SJCRH30 (cell line): ENCODE measurements at regions not wholly inside any gene's neighbourhood (a gene's known extent, or its start where the extent isn't known, plus 50 kb on each side); places are given as distances from the start of the nearest gene placed in this dataset.

Experiments
- DNase-seq, 2 experiments: peaks; one replicate each; pipeline ENCODE4 v3.0.0-alpha.2; 2015 to 2020
- H3K27ac ChIP-seq: fragments of 250-450 bp; sonication (Bioruptor Pico); 2 replicates; pipeline ENCODE4 v1.5.1; 2020; ENCODE audit warnings: mild to moderate bottlenecking, moderate library complexity
- H3K27me3 ChIP-seq: fragments of 250-450 bp; sonication (Bioruptor Pico); 2 replicates; pipeline ENCODE4 v1.5.1; 2020; ENCODE audit warnings: mild to moderate bottlenecking, moderate library complexity
- H3K36me3 ChIP-seq: fragments of 250-450 bp; sonication (Bioruptor Pico); 2 replicates; pipeline ENCODE4 v1.5.1; 2020; ENCODE audit warnings: mild to moderate bottlenecking, moderate library complexity
- H3K4me1 ChIP-seq: fragments of 250-450 bp; sonication (Bioruptor Pico); 2 replicates; pipeline ENCODE4 v1.5.1; 2020; ENCODE audit warnings: mild to moderate bottlenecking, moderate library complexity
- H3K4me3 ChIP-seq: fragments of 250-450 bp; sonication (Bioruptor Pico); 2 replicates; pipeline ENCODE4 v1.5.1; 2020; ENCODE audit warnings: mild to moderate bottlenecking, moderate library complexity
- H3K9me3 ChIP-seq: fragments of 250-450 bp; sonication (Bioruptor Pico); replicated peaks from 2 replicates; pipeline ENCODE4 v1.5.1; 2020; ENCODE audit warnings: mild to moderate bottlenecking, moderate library complexity

DNA sequence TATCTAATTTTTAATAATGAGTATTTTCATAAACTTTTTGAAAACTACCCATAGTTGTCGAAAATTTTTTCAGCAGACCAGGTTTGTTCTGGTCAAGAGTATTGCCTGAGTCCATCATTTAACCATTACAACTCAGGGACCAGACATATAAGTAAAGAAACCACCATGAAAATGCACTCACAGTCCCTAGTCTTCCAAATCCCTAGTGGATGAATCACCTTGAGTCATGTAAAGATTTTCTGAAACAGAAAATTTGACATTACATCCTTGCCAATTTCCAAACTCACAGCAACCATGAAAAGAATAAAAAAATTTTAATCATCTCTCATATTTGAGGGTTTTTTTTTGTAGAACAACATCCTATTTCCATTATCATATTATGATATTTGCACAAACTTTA is 1337.5 kb upstream of the CDH8 start:
- no peak overlapping the region for H3K27ac ChIP-seq
- H3K27me3 ChIP-seq, result peaks cover 4% of the 10 kb centered on the region; the same call in 1 of the 2 replicates
- H3K4me3 ChIP-seq, result no peak overlapping the region
- DNase-seq, result no peak
- H3K4me1 ChIP-seq, result no peaks in the 10 kb centered on the region
- no peaks in the 10 kb centered on the region for H3K36me3 ChIP-seq
- H3K9me3 ChIP-seq, result no peaks in the 10 kb centered on the region

DNA sequence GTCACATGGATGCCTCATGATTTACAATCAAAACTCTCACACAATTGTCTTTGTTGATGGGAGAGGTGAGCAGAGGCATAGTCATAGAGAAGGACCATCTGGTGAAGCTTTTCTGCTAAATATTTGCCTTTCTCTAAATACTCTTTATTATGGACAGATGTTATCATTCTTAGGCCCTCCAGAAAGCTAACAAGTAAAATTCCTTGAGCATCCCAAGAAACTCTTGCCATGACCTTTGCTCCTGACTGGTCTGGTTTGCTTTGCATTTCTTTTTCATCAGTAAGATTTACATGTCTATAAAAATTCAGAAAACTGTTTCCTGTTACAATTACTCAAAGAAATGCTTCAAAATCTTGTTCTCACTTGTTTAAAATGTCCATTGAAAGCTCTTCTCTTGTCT is 1336.6 kb upstream of the CDH8 start:
- H3K27ac ChIP-seq, result no peak overlapping the region
- H3K4me1 ChIP-seq, result no peaks in the 10 kb centered on the region
- no peaks in the 10 kb centered on the region for H3K36me3 ChIP-seq
- no peak for DNase-seq
- no peak overlapping the region for H3K4me3 ChIP-seq
- no peaks in the 10 kb centered on the region for H3K9me3 ChIP-seq
- H3K27me3 ChIP-seq, result peaks cover 4% of the 10 kb centered on the region; the same call in 1 of the 2 replicates

DNA sequence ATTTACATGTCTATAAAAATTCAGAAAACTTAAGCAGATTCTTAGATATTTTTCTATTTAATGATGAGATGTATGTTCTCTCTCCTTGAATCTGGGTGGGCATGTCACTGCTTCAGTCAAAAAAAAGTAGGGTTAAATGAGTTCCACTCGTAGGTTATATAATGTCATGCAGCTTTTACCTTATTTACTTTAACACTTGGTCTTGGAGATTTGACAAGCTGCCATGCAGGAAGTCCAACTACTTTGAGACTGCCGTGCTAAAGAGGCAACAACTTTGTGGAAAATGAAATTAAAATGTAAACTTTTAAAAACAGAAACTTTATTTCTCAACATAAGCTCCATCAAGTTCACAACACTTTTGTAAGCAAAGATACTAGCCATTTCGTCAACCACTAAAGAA is 1336.0 kb upstream of the CDH8 start:
- Histone ChIP-seq H3K4me3 (no peak overlapping the region), H3K9me3 (no peaks in the 10 kb centered on the region), H3K36me3 (no peaks in the 10 kb centered on the region), H3K27me3 (peaks cover 4% of the 10 kb centered on the region; the same call in 1 of the 2 replicates), H3K4me1 (no peaks in the 10 kb centered on the region), H3K27ac (no peak overlapping the region)
- no peak for DNase-seq

DNA sequence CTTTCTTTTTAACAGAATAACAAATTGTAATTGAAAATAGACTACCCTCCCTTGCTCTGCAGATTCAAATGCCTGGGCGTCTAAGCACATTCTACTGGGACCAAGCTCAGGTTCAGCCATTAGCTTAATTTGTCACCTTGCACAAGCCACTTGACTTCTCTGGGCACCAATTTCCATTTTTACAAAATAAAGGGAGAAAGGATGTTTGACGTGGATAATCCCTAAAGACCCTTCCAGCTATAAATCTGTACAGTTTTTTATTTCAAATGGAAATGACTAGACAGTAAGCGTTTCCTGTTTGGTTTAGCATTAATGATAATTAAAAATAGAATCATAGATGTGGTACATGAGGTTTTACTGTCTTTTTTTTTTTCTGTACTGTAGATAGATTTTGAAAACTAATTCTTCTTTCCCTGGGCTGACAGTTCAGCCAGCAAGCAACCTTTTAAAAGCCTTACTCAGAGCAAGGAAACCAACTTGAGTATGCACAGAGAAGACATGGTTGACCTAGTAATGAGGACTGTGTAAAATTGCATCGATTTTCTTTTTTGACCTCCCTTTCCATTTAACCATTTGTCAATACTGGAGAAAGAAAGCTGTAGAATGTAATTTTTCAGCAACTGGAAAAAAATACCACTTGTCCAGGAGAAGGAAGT is 1329.5 kb upstream of the CDH8 start:
- no peak overlapping the region for H3K27ac ChIP-seq
- no peaks in the 10 kb centered on the region for H3K9me3 ChIP-seq
- no peak overlapping the region for H3K4me3 ChIP-seq
- H3K4me1 ChIP-seq, result no peaks in the 10 kb centered on the region
- no peaks in the 10 kb centered on the region for H3K27me3 ChIP-seq
- H3K36me3 ChIP-seq, result no peaks in the 10 kb centered on the region
- no peak for DNase-seq

DNA sequence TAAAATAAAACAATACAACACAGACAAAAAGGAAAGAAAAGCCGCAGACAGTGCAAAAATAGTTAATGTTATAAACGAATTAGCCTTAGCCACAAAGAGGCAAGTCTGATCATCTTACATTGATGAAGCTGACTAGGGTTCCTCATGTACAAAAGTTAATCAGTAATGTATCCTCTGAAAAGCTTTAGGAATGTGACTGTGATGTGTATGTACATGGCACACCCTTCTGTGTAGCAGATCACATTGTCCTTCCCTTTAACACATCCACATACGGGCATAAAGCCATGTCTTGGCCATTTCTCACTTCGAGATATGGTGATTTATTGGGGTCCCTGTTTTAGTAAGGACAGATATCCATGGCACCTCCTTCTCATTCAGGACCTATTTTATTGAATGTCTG is 1327.5 kb upstream of the CDH8 start:
- no peaks in the 10 kb centered on the region for H3K36me3 ChIP-seq
- no peak overlapping the region for H3K4me3 ChIP-seq

DNA sequence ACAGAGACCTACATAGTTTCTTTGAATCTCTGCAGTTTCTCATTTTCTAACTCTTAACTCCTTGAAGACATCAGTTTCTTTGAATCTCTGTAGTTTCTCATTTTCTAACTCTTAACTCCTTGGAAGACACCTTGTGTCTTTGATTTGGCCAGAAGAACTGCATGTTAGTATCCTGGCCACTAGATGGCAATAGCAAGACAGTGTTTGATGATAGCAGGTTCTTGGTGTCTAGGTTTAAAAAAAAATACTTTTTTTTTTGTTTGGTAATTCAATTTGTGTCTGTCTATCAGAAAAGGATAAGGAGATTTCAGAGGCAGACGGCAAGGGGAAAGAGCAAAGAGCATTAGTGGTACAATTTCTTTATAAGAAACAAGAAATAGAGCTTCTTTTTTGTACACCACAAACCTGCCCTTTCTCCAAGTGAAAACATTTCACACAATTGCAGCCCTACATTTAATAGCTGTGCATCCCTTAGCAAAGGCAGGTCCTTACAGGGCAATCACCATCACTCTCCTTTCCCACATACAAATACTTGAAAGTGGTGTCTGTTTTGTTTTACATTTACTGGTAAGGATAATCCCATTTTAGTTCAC is 1324.9 kb upstream of the CDH8 start:
- H3K27ac ChIP-seq, result no peak overlapping the region
- H3K9me3 ChIP-seq, result no peaks in the 10 kb centered on the region; the same call in 1 of the 2 replicates
- H3K4me1 ChIP-seq, result no peaks in the 10 kb centered on the region
- DNase-seq, result peak; percentile 11 to 74
- no peak overlapping the region for H3K4me3 ChIP-seq
- no peaks in the 10 kb centered on the region for H3K27me3 ChIP-seq
- no peaks in the 10 kb centered on the region for H3K36me3 ChIP-seq

More for the DNA sequence above, 1327.5 kb upstream of the CDH8 start:
- Histone ChIP-seq H3K27ac (no peak overlapping the region), H3K4me1 (no peaks in the 10 kb centered on the region), H3K27me3 (no peaks in the 10 kb centered on the region), H3K9me3 (no peaks in the 10 kb centered on the region)
- no peak for DNase-seq

DNA sequence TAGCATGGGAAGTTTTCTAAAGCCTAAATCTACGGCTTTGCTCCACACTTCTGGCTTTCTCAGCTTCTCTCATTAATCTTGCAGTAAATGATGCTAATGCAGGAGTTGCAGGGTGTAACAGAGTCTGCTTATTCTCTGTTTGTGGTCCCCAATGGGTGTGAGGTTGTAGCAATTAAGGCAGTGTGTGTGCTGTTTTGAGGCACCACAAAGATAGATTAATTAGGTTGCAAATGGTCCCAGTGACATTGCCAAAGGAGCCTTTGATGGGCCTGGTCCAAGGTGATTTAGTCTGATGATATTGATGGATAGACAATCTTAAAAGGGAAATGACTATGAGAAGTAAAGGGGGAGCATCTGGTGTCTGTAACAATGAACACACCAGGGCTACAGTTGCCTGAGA is 1313.7 kb upstream of the CDH8 start:
- Histone ChIP-seq H3K27me3 (no peaks in the 10 kb centered on the region), H3K36me3 (no peaks in the 10 kb centered on the region), H3K27ac (no peak overlapping the region), H3K4me3 (no peak overlapping the region), H3K9me3 (no peaks in the 10 kb centered on the region), H3K4me1 (no peaks in the 10 kb centered on the region)
- DNase-seq, result no peak

DNA sequence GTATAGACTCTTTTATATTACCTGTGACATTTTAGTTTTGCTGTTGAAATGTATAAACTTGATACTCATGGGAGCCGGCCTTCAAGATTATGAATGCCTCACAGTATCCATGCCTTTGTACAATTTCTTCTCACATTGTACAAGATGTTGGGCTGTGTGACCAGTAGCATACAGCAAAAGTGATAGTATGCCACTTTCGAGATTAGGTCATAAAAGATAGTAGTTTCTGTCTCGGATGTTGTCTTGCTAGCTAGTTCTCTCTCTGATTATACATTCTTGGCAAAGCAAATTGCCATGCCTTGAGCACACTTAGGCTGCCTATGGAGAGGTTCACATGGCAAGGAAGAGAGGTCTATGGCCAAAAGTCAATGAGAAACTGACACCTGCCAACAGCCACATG is 1309.8 kb upstream of the CDH8 start:
- Histone ChIP-seq H3K4me3 (no peak overlapping the region), H3K27ac (no peak overlapping the region), H3K36me3 (no peaks in the 10 kb centered on the region), H3K9me3 (no peaks in the 10 kb centered on the region), H3K4me1 (no peaks in the 10 kb centered on the region), H3K27me3 (no peaks in the 10 kb centered on the region)
- no peak for DNase-seq

DNA sequence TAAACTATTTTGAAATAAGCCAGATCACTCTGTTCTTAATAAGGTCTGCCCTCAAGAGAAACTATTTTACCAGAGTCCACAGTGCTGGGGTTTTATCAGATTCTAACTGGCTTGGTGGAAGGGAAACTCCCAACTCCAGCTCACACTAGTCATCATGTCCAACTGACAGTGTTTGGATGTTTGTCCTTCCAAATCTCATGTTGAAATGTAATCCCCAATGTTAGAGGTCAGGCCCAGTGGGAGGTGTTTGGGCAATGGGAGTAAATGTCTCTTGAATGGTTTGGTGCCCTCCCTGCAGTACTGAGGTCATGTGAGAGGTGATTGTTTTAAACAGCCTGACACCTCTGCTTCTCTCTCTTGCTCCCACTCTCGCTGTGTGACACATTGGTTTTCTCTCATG is 1301.0 kb upstream of the CDH8 start:
- H3K36me3 ChIP-seq, result no peaks in the 10 kb centered on the region
- no peak for DNase-seq
- H3K9me3 ChIP-seq, result no peaks in the 10 kb centered on the region
- H3K27me3 ChIP-seq, result no peaks in the 10 kb centered on the region
- no peaks in the 10 kb centered on the region for H3K4me1 ChIP-seq
- H3K27ac ChIP-seq, result no peak overlapping the region
- H3K4me3 ChIP-seq, result no peak overlapping the region

DNA sequence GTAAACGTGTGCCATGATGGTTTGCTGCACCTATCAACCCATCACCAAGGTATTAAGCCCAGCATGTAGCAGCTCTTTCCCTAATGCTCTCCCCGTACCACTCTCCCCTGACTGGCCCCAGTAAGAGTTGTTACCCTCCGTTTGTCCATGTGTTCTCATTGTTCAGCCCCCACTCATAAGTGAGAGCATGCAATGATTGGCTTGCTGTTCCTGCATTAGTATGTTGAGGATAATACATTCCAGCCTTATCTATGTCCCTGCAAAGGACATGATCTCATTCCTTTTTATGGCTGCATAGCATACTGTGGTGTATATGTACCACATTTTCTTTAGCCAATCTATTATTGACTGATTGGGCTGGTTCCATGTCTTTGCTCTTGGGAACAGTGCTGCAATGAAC is 1294.9 kb upstream of the CDH8 start:
- Histone ChIP-seq H3K27ac (no peak overlapping the region), H3K9me3 (no peaks in the 10 kb centered on the region), H3K4me1 (no peaks in the 10 kb centered on the region), H3K36me3 (no peaks in the 10 kb centered on the region), H3K27me3 (no peaks in the 10 kb centered on the region), H3K4me3 (no peak overlapping the region)
- no peak for DNase-seq

DNA sequence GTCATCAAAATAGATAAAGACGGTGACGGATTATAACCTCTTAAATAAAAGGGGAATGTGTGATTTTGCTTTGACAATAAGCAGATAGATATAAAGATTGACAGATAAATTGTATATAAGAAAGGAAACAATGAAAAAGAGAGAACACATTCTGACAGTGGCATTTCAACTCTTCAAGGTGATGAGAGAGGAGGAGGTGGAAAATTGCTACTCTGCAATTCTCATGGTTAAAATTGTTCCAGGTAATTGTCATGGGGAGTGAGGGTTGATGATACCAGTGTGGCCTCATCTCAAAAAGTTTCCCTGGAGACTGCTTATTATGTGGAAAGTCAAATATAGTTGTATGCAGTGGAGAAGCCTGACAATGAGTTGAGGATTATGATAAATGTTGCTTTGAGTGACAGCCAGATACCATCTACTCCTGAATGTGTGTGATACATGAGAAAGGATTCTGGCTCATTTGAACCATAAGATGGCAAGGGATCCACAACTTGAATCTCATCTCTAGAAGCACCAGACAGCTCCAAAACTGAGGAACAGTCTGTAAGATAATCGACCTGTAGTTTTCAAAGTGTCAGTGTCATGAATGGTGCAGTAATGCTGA is 1290.6 kb upstream of the CDH8 start:
- Histone ChIP-seq H3K27me3 (no peaks in the 10 kb centered on the region), H3K4me3 (no peak overlapping the region), H3K27ac (no peak overlapping the region), H3K9me3 (no peaks in the 10 kb centered on the region; the same call in 1 of the 2 replicates), H3K36me3 (no peaks in the 10 kb centered on the region), H3K4me1 (0 out of 2 replicates have a peak, but pooled peaks cover 7% of the 10 kb centered on the region)
- no peak for DNase-seq

DNA sequence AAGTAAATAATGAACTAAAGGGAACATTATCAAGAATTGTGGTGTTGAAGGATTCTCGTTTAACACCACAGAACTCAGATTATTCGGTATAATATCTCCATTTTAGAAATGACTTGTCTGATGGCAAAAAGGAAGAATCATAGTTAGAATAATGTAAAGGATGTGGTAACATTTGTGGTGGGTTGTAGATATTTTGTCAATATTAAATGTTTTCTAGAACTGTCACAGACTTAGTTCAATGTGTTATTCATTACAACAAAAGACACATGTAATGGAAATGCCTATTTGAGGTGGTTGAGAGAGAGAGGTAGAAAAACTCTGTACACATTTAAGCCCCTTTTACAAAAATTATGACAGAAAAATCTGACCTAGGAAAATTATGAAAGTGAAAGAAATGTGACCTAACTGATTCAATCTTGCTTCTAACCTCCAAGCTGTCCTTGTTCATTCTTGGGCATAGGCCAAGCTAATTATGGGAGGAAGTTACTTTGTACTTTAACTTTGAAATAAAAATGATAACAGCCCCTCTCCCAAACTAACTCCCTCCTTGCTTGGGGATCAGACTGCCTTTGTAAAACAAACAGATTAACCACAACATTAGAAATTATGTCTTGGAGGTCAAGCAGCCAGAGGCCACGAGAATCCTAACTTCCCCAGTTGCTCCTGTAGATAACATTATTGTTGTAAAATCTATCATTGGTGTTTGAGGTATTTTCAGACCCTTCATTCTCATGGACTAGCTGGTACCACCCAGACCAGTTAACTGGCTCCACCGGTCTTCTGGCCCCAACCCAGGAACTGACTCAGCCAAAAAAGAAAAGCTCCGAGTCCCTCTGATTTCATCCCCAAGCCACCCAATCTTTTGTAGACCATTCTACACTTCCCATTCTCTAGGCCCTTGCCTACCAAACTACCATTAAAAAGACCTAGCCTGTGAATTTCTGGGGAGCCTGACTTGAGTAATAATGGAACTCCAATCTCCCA is 1287.8 kb upstream of the CDH8 start:
- no peaks in the 10 kb centered on the region for H3K27me3 ChIP-seq
- peak in 1 of 2 experiments; percentile 8 for DNase-seq
- no peaks in the 10 kb centered on the region for H3K36me3 ChIP-seq
- H3K27ac ChIP-seq, result no peak overlapping the region
- H3K4me1 ChIP-seq, result 0 out of 2 replicates have a peak, but pooled peaks cover 7% of the 10 kb centered on the region
- no peaks in the 10 kb centered on the region; the same call in 1 of the 2 replicates for H3K9me3 ChIP-seq
- no peak overlapping the region for H3K4me3 ChIP-seq

DNA sequence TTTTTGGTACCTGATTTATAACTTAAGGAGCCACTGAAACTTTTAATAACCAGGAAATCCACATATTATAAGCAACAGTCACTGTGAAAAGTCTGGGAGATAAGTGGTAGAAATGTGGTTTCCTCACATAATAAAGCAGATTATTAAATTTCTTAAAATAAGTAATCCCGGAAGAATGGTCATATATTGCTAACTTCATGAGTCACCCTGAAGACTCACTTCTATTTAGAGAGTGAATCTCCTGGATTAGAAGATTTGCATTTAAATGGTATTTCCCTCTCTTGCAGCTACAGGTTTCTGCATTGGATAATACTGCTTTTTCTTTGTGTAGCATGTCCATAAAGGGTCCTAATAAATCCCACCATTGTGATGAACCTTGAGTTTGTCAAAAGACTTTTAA is 1286.8 kb upstream of the CDH8 start:
- H3K36me3 ChIP-seq, result no peaks in the 10 kb centered on the region
- H3K4me1 ChIP-seq, result 0 out of 2 replicates have a peak, but pooled peaks cover 7% of the 10 kb centered on the region
- no peaks in the 10 kb centered on the region for H3K27me3 ChIP-seq
- no peak overlapping the region for H3K27ac ChIP-seq
- H3K9me3 ChIP-seq, result no peaks in the 10 kb centered on the region; the same call in 1 of the 2 replicates
- no peak overlapping the region for H3K4me3 ChIP-seq
- DNase-seq, result peak in 1 of 2 experiments; percentile 2

DNA sequence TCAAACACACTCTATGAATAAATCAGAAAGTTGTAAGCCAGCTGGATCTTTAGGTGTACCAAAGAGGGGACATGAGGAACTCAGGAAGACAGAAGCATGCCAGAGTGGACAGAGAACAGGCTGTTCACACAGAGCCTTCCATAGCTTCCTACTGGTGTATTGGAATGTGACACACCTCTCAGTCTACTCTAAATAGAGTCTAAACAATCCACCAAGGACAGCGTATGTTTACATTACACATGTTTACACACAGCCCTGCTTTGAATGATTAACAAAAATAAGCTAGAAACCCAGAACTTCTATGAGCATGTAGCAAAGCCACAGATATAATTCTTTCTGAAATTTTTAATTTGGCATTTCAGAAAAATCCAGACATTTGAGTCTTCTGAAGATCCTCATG is 1279.0 kb upstream of the CDH8 start:
- Histone ChIP-seq H3K36me3 (no peaks in the 10 kb centered on the region), H3K4me1 (no peaks in the 10 kb centered on the region), H3K27me3 (no peaks in the 10 kb centered on the region), H3K4me3 (no peak overlapping the region), H3K9me3 (no peaks in the 10 kb centered on the region), H3K27ac (no peak overlapping the region)
- DNase-seq, result no peak

DNA sequence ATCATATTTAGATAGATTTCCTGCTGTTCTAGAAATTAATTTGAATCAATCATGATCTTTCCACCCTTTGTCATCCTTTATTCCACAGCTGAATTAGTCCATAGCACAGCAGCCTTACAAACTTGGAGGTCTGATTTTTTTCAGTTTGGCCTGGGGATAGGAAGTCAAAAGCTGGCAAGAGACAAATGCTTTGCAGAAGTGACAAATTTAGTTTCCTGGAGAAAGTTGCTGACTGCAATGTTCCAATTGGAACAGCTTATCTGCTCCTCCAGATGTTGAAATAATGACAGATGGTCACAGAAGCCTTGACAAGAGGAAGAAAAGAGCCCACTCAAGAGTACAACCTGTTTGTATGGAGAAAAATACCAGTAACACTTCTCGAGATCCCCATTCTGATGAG is 1276.1 kb upstream of the CDH8 start:
- no peaks in the 10 kb centered on the region for H3K4me1 ChIP-seq
- H3K9me3 ChIP-seq, result no peaks in the 10 kb centered on the region
- no peak for DNase-seq
- H3K4me3 ChIP-seq, result no peak overlapping the region
- no peak overlapping the region for H3K27ac ChIP-seq
- no peaks in the 10 kb centered on the region for H3K27me3 ChIP-seq
- no peaks in the 10 kb centered on the region for H3K36me3 ChIP-seq
